ACC112 (cell line): ENCODE measurements at regions not wholly inside any gene's neighbourhood (a gene's known extent, or its start where the extent isn't known, plus 50 kb on each side); places are given as distances from the start of the nearest gene placed in this dataset.
A peak's percentile ranks its signal among the peaks of the same experiment; 100 is the strongest.
"Not testable (repeated sequence)": the region's sequence is repeated elsewhere in the genome, so short reads cannot be mapped to it uniquely, and the experiment has no call there.

Experiments
- H2AFZ ChIP-seq: fragments of 200-600 bp; sonication (generic); one replicate; pipeline ENCODE4 v1.6.0; 2017; ENCODE audit warnings: antibody characterized with exemption, low read length; ENCODE audit not compliant: unreplicated experiment
- H3K27ac ChIP-seq: fragments of 200-600 bp; sonication (generic); 2 replicates; pipeline ENCODE4 v1.5.1; 2014; ENCODE audit warnings: low read depth, mild to moderate bottlenecking, antibody characterized with exemption, low read length, moderate library complexity
- H3K27me3 ChIP-seq: fragments of 200-600 bp; sonication (generic); 2 replicates; pipeline ENCODE4 v1.6.1; 2014; ENCODE audit warnings: mild to moderate bottlenecking, antibody characterized with exemption, low read length, moderate library complexity, mixed read lengths; ENCODE audit not compliant: insufficient read depth
- H3K36me3 ChIP-seq: fragments of 200-600 bp; sonication (generic); 2 replicates; pipeline ENCODE4 v1.6.1; 2016; ENCODE audit warnings: mild to moderate bottlenecking, antibody characterized with exemption, low read length, moderate library complexity, mixed read lengths; ENCODE audit not compliant: insufficient read depth
- H3K4me1 ChIP-seq: fragments of 200-600 bp; sonication (generic); one replicate; pipeline ENCODE4 v1.6.1; 2016; ENCODE audit warnings: low read length, mixed read lengths; ENCODE audit not compliant: insufficient read depth, unreplicated experiment, control insufficient read depth
- H3K4me3 ChIP-seq: fragments of 200-600 bp; sonication (generic); 2 replicates; pipeline ENCODE4 v1.5.1; 2014; ENCODE audit warnings: mild to moderate bottlenecking, low read depth, low read length
- H3K79me2 ChIP-seq: fragments of 200-600 bp; sonication (generic); one replicate; pipeline ENCODE4 v1.6.0; 2016; ENCODE audit warnings: low read length; ENCODE audit not compliant: control insufficient read depth, unreplicated experiment, insufficient read depth

- H3K27me3 ChIP-seq = no peaks in the 10 kb centered on the region
- no peaks in the 10 kb centered on the region for H3K79me2 ChIP-seq
- H3K36me3 ChIP-seq = no peaks in the 10 kb centered on the region
- no peak overlapping the region for H3K27ac ChIP-seq
- H3K4me1 ChIP-seq = no peaks in the 10 kb centered on the region
- no peak overlapping the region for H2AFZ ChIP-seq
- H3K4me3 ChIP-seq = no peak overlapping the region
Measured at GRCh38 chr16:59971264-59971663, 1237.1 kb upstream of the GOT2 start.

GRCh38 chr16:59964232-59964924, 1230.3 kb upstream of the GOT2 start:
- Histone ChIP-seq H3K36me3 (no peaks in the 10 kb centered on the region), H2AFZ (no peak overlapping the region), H3K27ac (no peak overlapping the region), H3K4me1 (no peaks in the 10 kb centered on the region), H3K27me3 (no peaks in the 10 kb centered on the region), H3K4me3 (no peak overlapping the region), H3K79me2 (no peaks in the 10 kb centered on the region)

- Histone ChIP-seq H2AFZ (no peak overlapping the region), H3K36me3 (no peaks in the 10 kb centered on the region), H3K4me3 (no peak overlapping the region), H3K4me1 (no peaks in the 10 kb centered on the region), H3K79me2 (no peaks in the 10 kb centered on the region), H3K27ac (no peak overlapping the region), H3K27me3 (no peaks in the 10 kb centered on the region)
Measured at GRCh38 chr16:59959311-59959710, 1225.2 kb upstream of the GOT2 start.

GRCh38 chr16:59950431-59950830, 1216.3 kb upstream of the GOT2 start:
- no peak overlapping the region for H3K27ac ChIP-seq
- no peaks in the 10 kb centered on the region for H3K36me3 ChIP-seq
- no peaks in the 10 kb centered on the region for H3K27me3 ChIP-seq
- no peaks in the 10 kb centered on the region for H3K79me2 ChIP-seq
- H3K4me1 ChIP-seq = no peaks in the 10 kb centered on the region
- no peak overlapping the region for H3K4me3 ChIP-seq
- no peak overlapping the region for H2AFZ ChIP-seq

- not testable (repeated sequence) for H2AFZ ChIP-seq, H3K79me2 ChIP-seq, H3K4me3 ChIP-seq, H3K27ac ChIP-seq, H3K27me3 ChIP-seq, H3K4me1 ChIP-seq, H3K36me3 ChIP-seq
Measured at GRCh38 chr16:59944041-59944440, 1209.9 kb upstream of the GOT2 start.

GRCh38 chr16:59941594-59941993, 1207.5 kb upstream of the GOT2 start:
- Histone ChIP-seq H2AFZ (no peak overlapping the region), H3K27ac (no peak overlapping the region), H3K27me3 (no peaks in the 10 kb centered on the region), H3K4me3 (no peak overlapping the region), H3K79me2 (no peaks in the 10 kb centered on the region), H3K4me1 (no peaks in the 10 kb centered on the region), H3K36me3 (no peaks in the 10 kb centered on the region)

- no peaks in the 10 kb centered on the region for H3K79me2 ChIP-seq
- H3K27me3 ChIP-seq = no peaks in the 10 kb centered on the region
- H2AFZ ChIP-seq = no peak overlapping the region
- no peak overlapping the region for H3K4me3 ChIP-seq
- no peak overlapping the region for H3K27ac ChIP-seq
- no peaks in the 10 kb centered on the region for H3K4me1 ChIP-seq
- no peaks in the 10 kb centered on the region for H3K36me3 ChIP-seq
Measured at GRCh38 chr16:59920054-59920453, 1185.9 kb upstream of the GOT2 start.

- H3K27ac ChIP-seq = no peak overlapping the region
- no peak overlapping the region for H3K4me3 ChIP-seq
- peaks cover 3% of the 10 kb centered on the region for H3K4me1 ChIP-seq
- no peak overlapping the region for H2AFZ ChIP-seq
- no peaks in the 10 kb centered on the region for H3K27me3 ChIP-seq
- no peaks in the 10 kb centered on the region for H3K36me3 ChIP-seq
- H3K79me2 ChIP-seq = no peaks in the 10 kb centered on the region
Measured at GRCh38 chr16:59913666-59914065, 1179.5 kb upstream of the GOT2 start.

- no peaks in the 10 kb centered on the region for H3K36me3 ChIP-seq
- no peaks in the 10 kb centered on the region for H3K79me2 ChIP-seq
- no peak overlapping the region for H3K4me3 ChIP-seq
- no peaks in the 10 kb centered on the region for H3K27me3 ChIP-seq
- H3K27ac ChIP-seq = no peak overlapping the region
- peaks cover 14% of the 10 kb centered on the region for H3K4me1 ChIP-seq
- no peak overlapping the region for H2AFZ ChIP-seq
Measured at GRCh38 chr16:59909262-59909661, 1175.1 kb upstream of the GOT2 start.

GRCh38 chr16:59907611-59908010, 1173.5 kb upstream of the GOT2 start:
- Histone ChIP-seq H3K36me3 (no peaks in the 10 kb centered on the region), H3K27ac (no peak overlapping the region), H2AFZ (no peak overlapping the region), H3K4me3 (no peak overlapping the region), H3K79me2 (no peaks in the 10 kb centered on the region), H3K4me1 (peaks cover 11% of the 10 kb centered on the region), H3K27me3 (no peaks in the 10 kb centered on the region)

- H3K4me1 ChIP-seq = peaks cover 11% of the 10 kb centered on the region
- no peaks in the 10 kb centered on the region for H3K27me3 ChIP-seq
- no peaks in the 10 kb centered on the region for H3K79me2 ChIP-seq
- no peaks in the 10 kb centered on the region for H3K36me3 ChIP-seq
- peak overlapping the region; percentile 24 for H2AFZ ChIP-seq
- H3K27ac ChIP-seq = peak overlapping the region; percentile 50
- peak overlapping the region; percentile 46 for H3K4me3 ChIP-seq
Measured at GRCh38 chr16:59905606-59906005, 1171.5 kb upstream of the GOT2 start.
